HepG2 (cell line): ENCODE measurements at regions not wholly inside any gene's neighbourhood (a gene's known extent, or its start where the extent isn't known, plus 50 kb on each side); places are given as distances from the start of the nearest gene placed in this dataset.

Experiments
- ATAC-seq: fragments of 200-7000 bp; cut with Tn5 transposase; 3 replicates; pipeline ENCODE4 v1.9.1; 2020; ENCODE audit warnings: mild to moderate bottlenecking, moderate library complexity
- BruUV-seq: library from RNA; stranded (reverse); fragments of 400-500 nt; replicated peaks from 2 replicates; lab custom pipeline; 2021; lab: Mats Ljungman, UMichigan
- CTCF ChIA-PET: fragments of 300-600 bp; formaldehyde crosslinking; extraction: SDS; loops from one replicate; lab custom pipeline; 2021; ENCODE audit warnings: low total read pairs, inconsistent platforms, low intra/inter-chr PET ratio; lab: Yijun Ruan, JAX
- POLR2A ChIA-PET: fragments of 350-600 bp; sonication (Branson Sonifier 250); formaldehyde crosslinking; loops from one replicate; lab custom pipeline; 2020; ENCODE audit warnings: antibody characterized with exemption, inconsistent platforms; lab: Yijun Ruan, JAX
- DNase-seq: peaks from one replicate; pipeline ENCODE4 v3.0.0-alpha.2; 2015; ENCODE audit warnings: low spot score
- FAIRE-seq: peaks from 3 replicates; lab custom pipeline; 2011; peaks lifted over from hg19 to GRCh38; lab: Jason Lieb, UNC
- H2AFZ ChIP-seq: one replicate; pipeline ENCODE4 v1.6.1; 2011; ENCODE audit warnings: low read length, inconsistent platforms
- H3K27ac ChIP-seq: fragments of 300-600 bp; 3 replicates; pipeline ENCODE4 v1.8.0; 2011; ENCODE audit warnings: mixed run types, mild to moderate bottlenecking, mixed read lengths, low read length, inconsistent platforms; ENCODE audit not compliant: insufficient read depth; ENCODE audit errors: extremely low read length
- H3K27me3 ChIP-seq, 2 experiments: fragments of 200-600 bp in 1 of 2; 2 replicates in 1 of 2; 3 replicates in 1 of 2; pipeline versions ENCODE4 v1.6.0 to v1.8.0; 2011; ENCODE audit warnings: low read length in 2 of 2, mild to moderate bottlenecking in 2 of 2, moderate library complexity in 2 of 2, inconsistent platforms in 1 of 2; ENCODE audit not compliant: insufficient read depth in 2 of 2, control insufficient read depth in 1 of 2
- H3K36me3 ChIP-seq, 2 experiments: fragments of 200-600 bp in 1 of 2; replicated peaks in 1 of 2; 2 replicates in 1 of 2; 3 replicates in 1 of 2; pipeline versions ENCODE4 v1.5.1 to v1.8.0; 2011; ENCODE audit warnings: low read length in 2 of 2, inconsistent platforms in 1 of 2; ENCODE audit not compliant: insufficient read depth in 2 of 2, control insufficient read depth in 1 of 2
- H3K4me1 ChIP-seq: 2 replicates; pipeline ENCODE4 v1.5.1; 2012; ENCODE audit warnings: low read length, inconsistent platforms; ENCODE audit not compliant: insufficient read depth
- H3K4me2 ChIP-seq: 2 replicates; pipeline ENCODE4 v1.6.0; 2011; ENCODE audit warnings: low read depth, low read length, inconsistent platforms
- H3K4me3 ChIP-seq, 3 experiments: fragments of 200-600 bp in 1 of 3; sonication (generic), shearing (Covaris generic) in 1 of 3; replicated peaks in 1 of 3; 2 replicates each; pipeline ENCODE4 v1.5.1; 2011 to 2016; ENCODE audit warnings: low read length in 3 of 3, inconsistent platforms in 2 of 3, low read depth in 2 of 3, mild to moderate bottlenecking in 2 of 3, control low read depth in 1 of 3, mixed read lengths in 1 of 3; ENCODE audit not compliant: insufficient read depth in 1 of 3
- H3K79me2 ChIP-seq: one replicate; pipeline ENCODE4 v1.6.1; 2011; ENCODE audit warnings: low read length, inconsistent platforms; ENCODE audit not compliant: insufficient read depth
- H3K9ac ChIP-seq: 2 replicates; pipeline ENCODE4 v1.6.0; 2011; ENCODE audit warnings: mild to moderate bottlenecking, low read depth, low read length, inconsistent platforms; ENCODE audit not compliant: insufficient read depth
- H3K9me3 ChIP-seq: 2 replicates; pipeline ENCODE4 v1.5.1; 2012; ENCODE audit warnings: mild to moderate bottlenecking, low read length
- H4K20me1 ChIP-seq: 2 replicates; pipeline ENCODE4 v1.6.0; 2011; ENCODE audit warnings: inconsistent platforms, mild to moderate bottlenecking, low read length, moderate library complexity; ENCODE audit not compliant: insufficient read depth
- HCFC1 ChIP-seq: fragments of 150-350 bp; IDR thresholded peaks from 2 replicates; pipeline ENCODE4 v1.6.1; 2014; ENCODE audit warnings: low read depth, low read length
- HES4 ChIP-seq: sonication (generic); formaldehyde crosslinking; IDR thresholded peaks from 2 replicates; pipeline ENCODE4 v1.9.0; 2021; ENCODE audit warnings: mild to moderate bottlenecking, missing genetic modification reagents, borderline replicate concordance
- HIC2 ChIP-seq: sonication (generic); formaldehyde crosslinking; IDR thresholded peaks from 2 replicates; pipeline ENCODE4 v1.9.0; 2022; ENCODE audit warnings: low read depth, missing genetic modification reagents
- HOXA5 ChIP-seq: sonication (generic); formaldehyde crosslinking; IDR thresholded peaks from 2 replicates; pipeline ENCODE4 v1.4.0; 2020; ENCODE audit warnings: missing genetic modification reagents
- LCORL ChIP-seq, 2 experiments: fragments of 450-650 bp in 1 of 2; sonication (generic) in 1 of 2; formaldehyde crosslinking in 1 of 2; IDR thresholded peaks; 2 replicates each; pipeline versions ENCODE4 v1.5.0 to v1.6.1; 2017 to 2020; ENCODE audit warnings: antibody characterized with exemption in 1 of 2, missing genetic modification reagents in 1 of 2
- PAF1 ChIP-seq: IDR thresholded peaks from 2 replicates; pipeline ENCODE4 v1.6.1; 2016; ENCODE audit warnings: missing genetic modification reagents, missing compliant biosample characterization
- SIN3B ChIP-seq: fragments of 150-350 bp; IDR thresholded peaks from 2 replicates; pipeline ENCODE4 v1.6.1; 2014; ENCODE audit warnings: low read length
- ZFP41 ChIP-seq: sonication (generic); formaldehyde crosslinking; IDR thresholded peaks from 2 replicates; pipeline ENCODE4 v1.4.0; 2020; ENCODE audit warnings: mild to moderate bottlenecking, missing genetic modification reagents, borderline replicate concordance
- ZNF124 ChIP-seq: sonication (generic); formaldehyde crosslinking; IDR thresholded peaks from 2 replicates; pipeline ENCODE4 v1.4.0; 2020; ENCODE audit warnings: missing genetic modification reagents
- ZNF207 ChIP-seq: fragments of 450-650 bp; IDR thresholded peaks from 2 replicates; pipeline ENCODE4 v1.6.1; 2016; ENCODE audit warnings: antibody characterized with exemption, borderline replicate concordance
- ZNF367 ChIP-seq: sonication (generic); formaldehyde crosslinking; IDR thresholded peaks from 2 replicates; pipeline ENCODE4 v1.4.0; 2020; ENCODE audit warnings: missing genetic modification reagents, borderline replicate concordance
- ZNF598 ChIP-seq: sonication (generic); formaldehyde crosslinking; IDR thresholded peaks from 2 replicates; pipeline ENCODE4 v1.5.1; 2020; ENCODE audit warnings: mild to moderate bottlenecking, missing genetic modification reagents, borderline replicate concordance
- ZNF644 ChIP-seq: IDR thresholded peaks from 2 replicates; pipeline ENCODE4 v1.6.1; 2016; ENCODE audit warnings: low read depth
- ZNF652 ChIP-seq: IDR thresholded peaks from 2 replicates; pipeline ENCODE4 v1.6.1; 2016; ENCODE audit warnings: low read depth, borderline replicate concordance
- ZNF747 ChIP-seq: sonication (generic); formaldehyde crosslinking; IDR thresholded peaks from 2 replicates; pipeline ENCODE4 v1.8.1; 2023; ENCODE audit warnings: missing genetic modification reagents, mild to moderate bottlenecking, borderline replicate concordance
- ZSCAN9 ChIP-seq: IDR thresholded peaks from 2 replicates; pipeline ENCODE4 v1.6.1; 2016; ENCODE audit warnings: borderline replicate concordance
- WGBS: methylation state at CpG from one replicate; pipeline ENCODE4 v1.1.6; 2017; ENCODE audit warnings: low lambda C conversion rate; 5-methylcytosine and 5-hydroxymethylcytosine counted together
- in situ Hi-C: cut with HindIII; loops from 2 replicates; pipeline ENCODE4 v1.10.0; 2017; ENCODE audit warnings: low pct_unique_long_range_greater_than_20kb; ENCODE audit not compliant: extremely low pct_ligation_motif_present
- intact Hi-C: fragments of 100-400 bp; cut with micrococcal nuclease; formaldehyde crosslinking; loops from one replicate; pipeline ENCODE4 v1.10.0; 2022; ENCODE audit not compliant: unreplicated experiment

GRCh38 chr14:53621433-53621832 lies 335.2 kb downstream of the BMP4 start:
- intact Hi-C loops = no loop called here
- DNase-seq = no peak
- Histone ChIP-seq H3K4me2 (no peak overlapping the region), H3K27me3 (no peaks in the 10 kb centered on the region), H3K79me2 (no peaks in the 10 kb centered on the region), H3K36me3 (no peaks in the 10 kb centered on the region), H2AFZ (no peak overlapping the region), H4K20me1 (no peaks in the 10 kb centered on the region), H3K9me3 (no peaks in the 10 kb centered on the region), H3K4me3 (no peak overlapping the region), H3K9ac (no peak overlapping the region), H3K27ac (no peak overlapping the region), H3K4me1 (peaks cover 30% of the 10 kb centered on the region)
- POLR2A ChIA-PET = interaction anchor here (1.2 kb wide), 1 partner anchor 9 kb away, joined by 6 read pairs; no protein-coding TSS in a partner anchor
- ATAC-seq = no peak
- TF ChIP-seq ZNF644 (CRISPR knock-in tag) (no peak), ZNF124 (CRISPR knock-in tag) (no peak), SIN3B (no peak), HOXA5 (CRISPR knock-in tag) (no peak), ZNF652 (CRISPR knock-in tag) (no peak), HIC2 (CRISPR knock-in tag) (no peak), HCFC1 (no peak), ZFP41 (no peak), HES4 (CRISPR knock-in tag) (no peak), ZSCAN9 (CRISPR knock-in tag) (no peak), ZNF367 (CRISPR knock-in tag) (no peak), ZNF747 (CRISPR knock-in tag) (no peak), ZNF598 (CRISPR knock-in tag) (no peak), LCORL (IDR thresholded peaks at IDR 0.05) (no peak), LCORL (CRISPR knock-in tag; IDR thresholded peaks at IDR 0.05) (no peak), PAF1 (CRISPR knock-in tag) (no peak), ZNF207 (no peak)
- 97% methylated on average over 3 of the region's 3 CpGs for WGBS
- in situ Hi-C loops = no loop called here
- no peak for FAIRE-seq
- BruUV-seq = no TSS peak
- CTCF ChIA-PET = no interaction called here
